HUES48 (cell line): ENCODE measurements at regions not wholly inside any gene's neighbourhood (a gene's known extent, or its start where the extent isn't known, plus 50 kb on each side); places are given as distances from the start of the nearest gene placed in this dataset.
"Not testable (repeated sequence)": the region's sequence is repeated elsewhere in the genome, so short reads cannot be mapped to it uniquely, and the experiment has no call there.

Experiments
- H3K27ac ChIP-seq: one replicate; pipeline ENCODE4 v1.7.0; 2013; ENCODE audit warnings: low read depth, low read length, inconsistent platforms
- H3K27me3 ChIP-seq: 2 replicates; pipeline ENCODE4 v1.6.1; 2013; ENCODE audit warnings: mild to moderate bottlenecking, low read length; ENCODE audit not compliant: control insufficient read depth, insufficient read depth
- H3K36me3 ChIP-seq: 2 replicates; pipeline ENCODE4 v1.6.1; 2013; ENCODE audit warnings: low read length; ENCODE audit not compliant: control insufficient read depth, insufficient read depth
- H3K4me1 ChIP-seq: 2 replicates; pipeline ENCODE4 v1.6.1; 2013; ENCODE audit warnings: mild to moderate bottlenecking, low read length; ENCODE audit not compliant: control insufficient read depth, insufficient read depth
- H3K4me3 ChIP-seq: 2 replicates; pipeline ENCODE4 v1.5.1; 2013; ENCODE audit warnings: mild to moderate bottlenecking, low read depth, low read length
- H3K9ac ChIP-seq: 2 replicates; pipeline ENCODE4 v1.6.1; 2013; ENCODE audit warnings: mild to moderate bottlenecking, low read depth, low read length, moderate library complexity
- H3K9me3 ChIP-seq: 2 replicates; pipeline ENCODE4 v1.6.1; 2013; ENCODE audit warnings: low read length; ENCODE audit not compliant: control insufficient read depth, insufficient read depth

DNA sequence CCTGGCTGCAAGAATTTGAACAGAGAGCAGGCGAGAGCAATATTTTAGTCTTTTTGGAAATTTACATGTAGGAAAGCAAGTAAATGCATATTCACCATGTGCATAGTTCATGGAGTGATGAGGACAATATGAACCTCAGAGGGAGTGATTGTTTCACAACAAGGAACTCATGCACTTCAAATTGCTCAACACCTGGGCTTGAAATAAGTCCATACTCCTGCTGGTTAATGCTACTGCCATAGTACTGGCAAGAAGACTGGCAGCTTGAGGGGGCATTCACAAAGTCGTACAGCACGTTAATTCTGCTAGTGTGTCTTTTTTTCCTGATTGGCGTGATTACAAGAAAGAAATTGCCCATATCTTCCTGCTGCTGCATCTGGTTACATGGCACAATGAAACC, 267.6 kb downstream of the PCDH17 start:
- Histone ChIP-seq H3K27ac (no peak overlapping the region), H3K9me3 (no peaks in the 10 kb centered on the region; the same call in 1 of the 2 replicates), H3K27me3 (no peaks in the 10 kb centered on the region), H3K4me1 (peaks cover 8% of the 10 kb centered on the region; the same call in 1 of the 2 replicates), H3K4me3 (no peak overlapping the region), H3K9ac (no peak overlapping the region), H3K36me3 (no peaks in the 10 kb centered on the region)

DNA sequence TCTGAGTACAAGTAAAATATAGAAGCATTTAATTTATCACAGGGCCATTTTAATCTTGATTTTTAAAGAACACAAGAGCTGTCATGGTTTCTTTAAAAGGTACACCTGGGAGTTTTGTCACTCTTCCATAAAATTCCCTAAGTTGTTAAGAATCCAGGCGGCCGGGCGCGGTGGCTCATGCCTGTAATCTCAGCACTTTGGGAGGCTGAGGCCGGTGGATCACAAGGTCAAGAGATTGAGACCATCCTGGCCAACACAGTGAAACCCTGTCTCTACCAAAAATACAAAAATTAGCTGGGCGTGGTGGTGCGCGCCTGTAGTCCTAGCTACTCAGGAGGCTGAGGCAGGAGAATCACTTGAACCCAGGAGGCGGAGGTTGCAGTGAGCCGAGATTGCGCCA, 278.3 kb downstream of the PCDH17 start:
- not testable (repeated sequence) for H3K4me1 ChIP-seq, H3K9me3 ChIP-seq, H3K36me3 ChIP-seq, H3K4me3 ChIP-seq, H3K27me3 ChIP-seq, H3K9ac ChIP-seq, H3K27ac ChIP-seq

GRCh38 chr13:57918086-57918485, 286.5 kb downstream of the PCDH17 start:
- H3K9me3 ChIP-seq: no peaks in the 10 kb centered on the region
- H3K27ac ChIP-seq: no peak overlapping the region
- H3K27me3 ChIP-seq: no peaks in the 10 kb centered on the region
- no peak overlapping the region for H3K9ac ChIP-seq
- peaks cover 6% of the 10 kb centered on the region; the same call in 1 of the 2 replicates for H3K4me1 ChIP-seq
- H3K4me3 ChIP-seq: no peak overlapping the region
- no peaks in the 10 kb centered on the region for H3K36me3 ChIP-seq

DNA sequence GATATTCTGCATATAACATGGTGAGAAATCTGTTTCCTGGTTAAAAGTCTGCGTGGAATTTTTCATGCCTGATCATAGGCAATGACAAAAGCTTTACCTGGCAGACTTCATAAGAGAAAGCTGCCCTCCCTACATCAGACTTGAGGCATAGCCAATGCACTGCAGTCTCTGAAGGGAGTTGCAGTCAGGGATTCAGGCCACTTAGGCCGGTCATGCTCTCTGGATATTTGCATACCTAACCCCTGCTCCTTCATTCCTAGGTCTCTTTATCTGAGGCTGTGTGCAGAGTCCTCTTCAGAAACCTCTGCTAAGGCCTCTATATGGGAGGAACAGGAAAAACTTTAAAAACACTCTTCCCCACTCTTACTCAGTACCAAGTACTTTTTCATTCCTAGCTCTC, 287.4 kb downstream of the PCDH17 start:
- Histone ChIP-seq H3K4me3 (no peak overlapping the region), H3K9me3 (no peaks in the 10 kb centered on the region), H3K36me3 (no peaks in the 10 kb centered on the region), H3K4me1 (peaks cover 6% of the 10 kb centered on the region; the same call in 1 of the 2 replicates), H3K27me3 (no peaks in the 10 kb centered on the region), H3K9ac (no peak overlapping the region), H3K27ac (no peak overlapping the region)

DNA sequence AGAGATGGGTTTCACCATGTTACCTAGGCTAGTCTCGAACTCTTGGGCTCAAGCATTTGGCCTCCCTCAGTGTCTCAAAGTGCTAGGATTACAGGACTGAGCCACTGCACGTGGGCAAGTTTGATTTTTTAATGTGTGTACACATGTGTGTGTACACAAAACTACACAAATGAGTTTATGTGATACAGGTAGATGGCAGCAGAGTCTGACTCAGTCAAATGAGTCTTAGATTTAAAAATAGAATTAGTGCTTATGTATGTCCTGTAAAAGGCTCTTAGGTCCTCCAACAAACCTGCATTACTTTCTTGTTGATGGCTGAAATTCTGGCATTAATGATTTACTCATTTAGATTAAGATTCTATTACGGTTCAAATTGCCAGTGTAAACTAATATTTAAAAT, 293.7 kb downstream of the PCDH17 start:
- no peak overlapping the region for H3K4me3 ChIP-seq
- H3K27ac ChIP-seq: no peak overlapping the region
- no peaks in the 10 kb centered on the region for H3K27me3 ChIP-seq
- no peaks in the 10 kb centered on the region for H3K36me3 ChIP-seq
- no peak overlapping the region for H3K9ac ChIP-seq
- no peaks in the 10 kb centered on the region for H3K4me1 ChIP-seq
- H3K9me3 ChIP-seq: no peaks in the 10 kb centered on the region

- H3K4me3 ChIP-seq: no peak overlapping the region
- H3K27ac ChIP-seq: no peak overlapping the region
- H3K36me3 ChIP-seq: no peaks in the 10 kb centered on the region
- no peaks in the 10 kb centered on the region for H3K4me1 ChIP-seq
- H3K9me3 ChIP-seq: no peaks in the 10 kb centered on the region
- H3K27me3 ChIP-seq: no peaks in the 10 kb centered on the region
- no peak overlapping the region for H3K9ac ChIP-seq
These were observed 294.2 kb downstream of the PCDH17 start for GRCh38 chr13:57925751-57926150.

DNA sequence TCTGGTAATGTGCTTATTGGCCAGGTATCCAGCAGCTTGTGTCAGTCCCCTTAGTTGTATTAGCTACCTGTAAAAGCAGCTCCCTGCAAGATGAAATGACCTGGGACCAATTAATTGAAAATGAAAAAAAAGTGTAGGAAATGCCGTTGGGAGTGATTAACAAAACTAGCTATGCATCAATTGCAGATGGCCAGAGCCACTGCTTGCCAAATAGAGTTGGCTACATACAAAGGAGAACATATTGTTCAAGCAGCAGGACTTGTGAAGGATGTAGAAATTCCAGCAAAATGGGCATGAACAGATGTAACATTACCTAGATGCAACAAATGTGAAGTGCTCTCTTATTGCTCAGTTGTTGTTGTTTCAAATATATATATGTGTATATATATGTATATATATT, 300.5 kb downstream of the PCDH17 start:
- H3K27me3 ChIP-seq: no peaks in the 10 kb centered on the region
- no peaks in the 10 kb centered on the region for H3K9me3 ChIP-seq

DNA sequence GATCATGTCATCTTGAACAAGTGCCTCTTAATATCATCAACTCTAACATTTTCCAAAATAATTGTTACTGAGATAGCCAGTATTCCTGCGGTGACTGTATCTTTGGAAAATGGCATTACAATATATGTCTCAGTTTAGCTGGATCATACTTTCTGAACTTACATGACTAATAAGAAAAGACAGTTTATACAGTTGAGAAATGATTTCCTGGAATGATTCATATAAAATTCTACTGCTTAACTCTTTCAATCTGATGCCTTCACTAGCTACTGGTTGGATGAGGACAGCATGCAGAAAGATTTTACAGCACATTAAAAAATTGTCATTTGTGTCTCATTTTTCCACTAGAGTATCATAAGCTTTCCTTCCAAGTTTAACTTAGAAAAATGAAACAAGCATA, 302.1 kb downstream of the PCDH17 start:
- Histone ChIP-seq H3K27ac (no peak overlapping the region), H3K9ac (no peak overlapping the region), H3K4me1 (0 out of 2 replicates have a peak, but pooled peaks cover 2% of the 10 kb centered on the region), H3K9me3 (no peaks in the 10 kb centered on the region), H3K27me3 (no peaks in the 10 kb centered on the region), H3K4me3 (no peak overlapping the region), H3K36me3 (no peaks in the 10 kb centered on the region)

More for the DNA sequence above, 300.5 kb downstream of the PCDH17 start:
- Histone ChIP-seq H3K36me3 (no peaks in the 10 kb centered on the region), H3K9ac (no peak overlapping the region), H3K4me1 (0 out of 2 replicates have a peak, but pooled peaks cover 2% of the 10 kb centered on the region), H3K4me3 (no peak overlapping the region), H3K27ac (no peak overlapping the region)

DNA sequence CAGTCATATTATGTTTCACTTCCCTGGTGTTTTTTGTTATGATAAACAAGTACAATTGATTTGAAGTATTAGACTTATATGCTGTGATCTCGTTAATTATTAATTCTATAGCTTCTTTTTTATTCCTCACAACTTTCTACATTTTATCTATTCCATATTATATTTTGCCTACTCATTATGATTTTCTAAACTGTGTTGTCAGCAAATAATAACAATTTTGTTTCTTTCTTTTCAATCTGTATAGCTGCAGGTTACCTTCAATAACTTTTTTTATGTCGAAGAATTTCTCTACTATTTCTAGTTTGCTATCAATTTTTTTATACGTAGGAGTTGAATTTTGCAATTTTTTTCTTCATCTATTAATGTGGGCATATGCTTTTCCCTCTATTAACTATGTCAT, 304.4 kb downstream of the PCDH17 start:
- no peaks in the 10 kb centered on the region for H3K27me3 ChIP-seq
- H3K4me3 ChIP-seq: no peak overlapping the region
- no peaks in the 10 kb centered on the region for H3K9me3 ChIP-seq
- no peak overlapping the region for H3K27ac ChIP-seq
- no peaks in the 10 kb centered on the region for H3K36me3 ChIP-seq
- H3K4me1 ChIP-seq: 0 out of 2 replicates have a peak, but pooled peaks cover 2% of the 10 kb centered on the region
- H3K9ac ChIP-seq: no peak overlapping the region

- no peaks in the 10 kb centered on the region for H3K36me3 ChIP-seq
- no peaks in the 10 kb centered on the region for H3K4me1 ChIP-seq
- no peak overlapping the region for H3K27ac ChIP-seq
- H3K4me3 ChIP-seq: no peak overlapping the region
- no peaks in the 10 kb centered on the region for H3K27me3 ChIP-seq
- H3K9ac ChIP-seq: no peak overlapping the region
- peaks cover 6% of the 10 kb centered on the region for H3K9me3 ChIP-seq
These were observed 314.8 kb downstream of the PCDH17 start for GRCh38 chr13:57946361-57946760.

DNA sequence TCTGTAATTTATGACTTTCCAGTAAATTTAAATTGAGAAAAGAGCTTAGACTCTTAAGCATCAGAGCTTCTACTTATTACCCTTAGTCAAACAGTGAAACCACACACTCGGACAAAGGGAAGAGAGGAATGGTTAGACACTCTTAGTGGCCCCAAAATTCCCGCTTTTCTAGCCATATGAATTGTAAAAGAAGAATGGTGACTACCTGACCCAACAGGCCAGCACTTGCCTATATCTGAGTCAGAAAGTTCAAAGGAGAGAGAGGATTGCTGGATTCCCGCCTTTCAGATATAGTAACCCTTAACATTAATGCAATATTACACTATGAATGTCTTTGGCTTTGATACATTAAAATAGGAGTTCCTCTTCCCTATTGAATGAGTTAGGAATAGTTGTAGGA, 317.3 kb downstream of the PCDH17 start:
- Histone ChIP-seq H3K27ac (no peak overlapping the region), H3K9me3 (peaks cover 16% of the 10 kb centered on the region), H3K27me3 (no peaks in the 10 kb centered on the region), H3K4me1 (no peaks in the 10 kb centered on the region), H3K4me3 (no peak overlapping the region), H3K9ac (no peak overlapping the region), H3K36me3 (no peaks in the 10 kb centered on the region)

DNA sequence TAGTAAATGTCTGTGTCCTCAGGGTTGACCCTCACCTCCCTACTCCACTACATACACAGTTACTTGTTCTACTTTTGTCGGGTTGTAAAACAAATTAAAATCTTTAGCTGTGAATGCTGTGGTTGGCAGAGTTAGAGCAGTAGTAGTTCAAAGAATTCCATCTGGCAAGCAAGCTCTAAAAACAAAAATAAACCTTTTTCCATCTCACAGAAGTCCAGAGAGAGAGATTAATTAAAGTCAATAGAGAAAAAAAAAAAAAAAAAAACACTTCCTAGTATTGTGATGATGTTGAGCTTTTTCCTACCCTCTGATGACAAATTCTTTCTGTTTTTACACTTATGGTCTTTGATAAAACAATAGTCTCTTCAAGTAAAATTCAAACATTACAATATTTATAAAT, 338.4 kb downstream of the PCDH17 start:
- no peaks in the 10 kb centered on the region for H3K4me1 ChIP-seq
- no peak overlapping the region for H3K27ac ChIP-seq
- no peak overlapping the region for H3K9ac ChIP-seq
- H3K4me3 ChIP-seq: no peak overlapping the region
- peaks cover 9% of the 10 kb centered on the region for H3K9me3 ChIP-seq
- H3K27me3 ChIP-seq: no peaks in the 10 kb centered on the region
- H3K36me3 ChIP-seq: no peaks in the 10 kb centered on the region
